K562 (cell line): ENCODE measurements at regions not wholly inside any gene's neighbourhood (a gene's known extent, or its start where the extent isn't known, plus 50 kb on each side); places are given as distances from the start of the nearest gene placed in this dataset.

ENCODE experiments used
- ATAC-seq: fragments of 200-7000 bp; cut with Tn5 transposase; 3 replicates; pipeline ENCODE4 v1.9.1; 2020; ENCODE audit warnings: moderate library complexity
- BruUV-seq: library from RNA; stranded (reverse); fragments of 400-500 nt; replicated peaks from 2 replicates; lab custom pipeline; 2021; lab: Mats Ljungman, UMichigan
- CTCF ChIA-PET: fragments of 300-600 bp; formaldehyde crosslinking; extraction: SDS; loops from one replicate; lab custom pipeline; 2021; ENCODE audit warnings: low intra/inter-chr PET ratio; lab: Yijun Ruan, JAX
- POLR2A ChIA-PET: fragments of 300-600, 350-650 bp; sonication (Branson Sonifier 250); formaldehyde crosslinking; extraction: SDS; loops from one replicate; lab custom pipeline; 2021; ENCODE audit warnings: antibody characterized with exemption, inconsistent platforms; lab: Yijun Ruan, JAX
- DNase-seq, 4 experiments: peaks; one replicate each; pipeline versions ENCODE4 v3.0.0 to v3.0.0-alpha.2; 2011 to 2018; ENCODE audit warnings: low spot score in 3 of 4, mixed read lengths in 3 of 4; ENCODE audit errors: extremely low read depth in 1 of 4
- FAIRE-seq: peaks from 2 replicates; lab custom pipeline; 2011; peaks lifted over from hg19 to GRCh38; lab: Jason Lieb, UNC
- H2AFZ ChIP-seq: 2 replicates; pipeline ENCODE4 v1.6.0; 2011; ENCODE audit warnings: low read depth, low read length, control low read depth, inconsistent platforms
- H3K27ac ChIP-seq: fragments of 200-600 bp; 3 replicates; pipeline ENCODE4 v1.8.0; 2011; ENCODE audit warnings: low read depth, mild to moderate bottlenecking, control low read depth, inconsistent platforms, low read length, moderate library complexity, mixed read lengths; ENCODE audit errors: extremely low read depth
- H3K27me3 ChIP-seq, 2 experiments: fragments of 300-600 bp in 1 of 2; 2 replicates in 1 of 2; 3 replicates in 1 of 2; pipeline versions ENCODE4 v1.6.0 to v1.8.0; 2011; ENCODE audit warnings: inconsistent platforms in 2 of 2, low read length in 2 of 2, mild to moderate bottlenecking in 1 of 2, mixed read lengths in 1 of 2, moderate library complexity in 1 of 2; ENCODE audit not compliant: control insufficient read depth in 2 of 2, insufficient read depth in 2 of 2
- H3K36me3 ChIP-seq: fragments of 300-600 bp; 3 replicates; pipeline ENCODE4 v1.8.0; 2011; ENCODE audit warnings: mild to moderate bottlenecking, low read length, inconsistent platforms; ENCODE audit not compliant: control insufficient read depth, insufficient read depth
- H3K4me1 ChIP-seq, 2 experiments: fragments of 200-600 bp in 1 of 2; replicated peaks in 1 of 2; 2 replicates in 1 of 2; 3 replicates in 1 of 2; pipeline versions ENCODE4 v1.5.1 to v1.8.0; 2011; ENCODE audit warnings: inconsistent platforms in 2 of 2, low read length in 2 of 2, mild to moderate bottlenecking in 1 of 2, mixed read lengths in 1 of 2, moderate library complexity in 1 of 2; ENCODE audit not compliant: control insufficient read depth in 2 of 2, insufficient read depth in 2 of 2
- H3K4me2 ChIP-seq: 2 replicates; pipeline ENCODE4 v1.6.1; 2011; ENCODE audit warnings: low read length, control low read depth, inconsistent platforms, mixed read lengths; ENCODE audit not compliant: insufficient read depth
- H3K4me3 ChIP-seq: fragments of 200-600 bp; sonication (generic), shearing (Covaris generic); 2 replicates; pipeline ENCODE4 v1.5.1; 2016; ENCODE audit warnings: control low read depth, inconsistent platforms
- H3K79me2 ChIP-seq: fragments of 200-600 bp; 3 replicates; pipeline ENCODE4 v1.8.0; 2011; ENCODE audit warnings: low read length, inconsistent platforms; ENCODE audit not compliant: control insufficient read depth, insufficient read depth
- H3K9ac ChIP-seq, 2 experiments: 2 replicates each; pipeline versions ENCODE4 v1.6.0 to v1.6.1; 2011; ENCODE audit warnings: low read depth in 2 of 2, low read length in 2 of 2, control low read depth in 1 of 2, inconsistent platforms in 1 of 2, mild to moderate bottlenecking in 1 of 2, mixed read lengths in 1 of 2; ENCODE audit not compliant: insufficient read depth in 1 of 2
- H3K9me1 ChIP-seq: one replicate; pipeline ENCODE4 v1.6.0; 2011; ENCODE audit warnings: inconsistent platforms, mild to moderate bottlenecking, low read length, moderate library complexity; ENCODE audit not compliant: control insufficient read depth, insufficient read depth
- H3K9me3 ChIP-seq: replicated peaks from 2 replicates; pipeline ENCODE4 v1.5.1; 2011; ENCODE audit warnings: low read depth, low read length, inconsistent platforms; ENCODE audit not compliant: control insufficient read depth, insufficient read depth
- H4K20me1 ChIP-seq: replicated peaks from 2 replicates; pipeline ENCODE4 v1.6.1; 2011; ENCODE audit warnings: low read length, inconsistent platforms, mixed read lengths; ENCODE audit not compliant: control insufficient read depth, insufficient read depth
- ELF2 ChIP-seq: fragments of 250-450 bp; sonication (Bioruptor Pico); IDR thresholded peaks from 2 replicates; pipeline ENCODE4 v1.5.0; 2021; ENCODE audit warnings: mild to moderate bottlenecking
- EZH2 ChIP-seq: IDR thresholded peaks from 2 replicates; pipeline ENCODE4 v1.6.1; 2012; ENCODE audit warnings: low read depth, mild to moderate bottlenecking, inconsistent platforms, low read length, borderline replicate concordance
- HDAC3 ChIP-seq: fragments of 450-650 bp; IDR thresholded peaks from 2 replicates; pipeline ENCODE4 v1.6.1; 2018; ENCODE audit warnings: borderline replicate concordance, mild to moderate bottlenecking, moderate library complexity; ENCODE audit not compliant: partially characterized antibody
- HMG20B ChIP-seq: fragments of 250-450 bp; sonication (Bioruptor Pico); IDR thresholded peaks from 2 replicates; pipeline ENCODE4 v1.5.0; 2021; ENCODE audit warnings: mild to moderate bottlenecking
- LARP7 ChIP-seq: fragments of 450-650 bp; IDR thresholded peaks from 2 replicates; pipeline ENCODE4 v1.6.1; 2016
- PCBP1 ChIP-seq: fragments of 200-400 bp; formaldehyde crosslinking; IDR thresholded peaks from 2 replicates; pipeline ENCODE4 v1.6.1; 2018; ENCODE audit warnings: mild to moderate bottlenecking, low read depth, low read length; ENCODE audit not compliant: poor library complexity, severe bottlenecking
- RNF219 ChIP-seq: fragments of 250-450 bp; sonication (Bioruptor Pico); IDR thresholded peaks from 2 replicates; pipeline ENCODE4 v1.5.0; 2022; ENCODE audit warnings: mild to moderate bottlenecking
- SRF ChIP-seq, 2 experiments: fragments of 250-450, 450-650 bp in 1 of 2; sonication (Bioruptor Pico) in 1 of 2; sonication (generic) in 1 of 2; formaldehyde crosslinking; IDR thresholded peaks; 2 replicates each; pipeline versions ENCODE4 v1.5.0 to v1.5.1; 2020 to 2022; ENCODE audit warnings: mild to moderate bottlenecking in 1 of 2, missing genetic modification reagents in 1 of 2
- XRCC4 ChIP-seq: IDR thresholded peaks from one replicate; pipeline ENCODE4 v1.6.1; 2011; ENCODE audit not compliant: insufficient read depth, insufficient read length; ENCODE audit errors: extremely low read depth
- ZBED1 ChIP-seq: IDR thresholded peaks from 2 replicates; pipeline ENCODE4 v1.6.1; 2014
- ZNF12 ChIP-seq: sonication (generic); formaldehyde crosslinking; IDR thresholded peaks from 2 replicates; pipeline ENCODE4 v1.4.0; 2020; ENCODE audit warnings: mild to moderate bottlenecking, missing genetic modification reagents
- WGBS: fragments of 100-300 bp; shearing (Covaris generic); methylation state at CpG from one replicate; pipeline ENCODE4 v1.1.6; 2016; ENCODE audit warnings: low coverage, mixed read lengths; ENCODE audit not compliant: insufficient coverage; ENCODE audit errors: missing lambda C conversion rate; 5-methylcytosine and 5-hydroxymethylcytosine counted together
- in situ Hi-C: fragments of 300-500 bp; cut with MboI; formaldehyde crosslinking; loops from 4 replicates; pipeline ENCODE4 v1.15.0; 2018; ENCODE audit warnings: inconsistent platforms, mixed read lengths
- intact Hi-C: fragments of 100-400 bp; cut with micrococcal nuclease; formaldehyde crosslinking; loops from 2 replicates; pipeline ENCODE4 v1.14.2; 2022

- 0% methylated on average over 2 of the region's 2 CpGs for WGBS
- Histone ChIP-seq H3K27ac (no peak overlapping the region), H3K9ac (no peak overlapping the region), H3K4me1 (no peaks in the 10 kb centered on the region), H3K27me3 (no peaks in the 10 kb centered on the region), H3K4me3 (no peak overlapping the region), H3K36me3 (no peaks in the 10 kb centered on the region), H4K20me1 (no peaks in the 10 kb centered on the region), H3K79me2 (no peaks in the 10 kb centered on the region), H3K4me2 (no peak overlapping the region), H3K9me3 (no peaks in the 10 kb centered on the region), H2AFZ (no peak overlapping the region), H3K9me1 (no peaks in the 10 kb centered on the region)
- TF ChIP-seq RNF219, result no peak
- TF ChIP-seq XRCC4, result no peak
- TF ChIP-seq HMG20B (CRISPR knock-in tag), result no peak
- TF ChIP-seq ZNF12 (CRISPR knock-in tag), result no peak
- TF ChIP-seq HDAC3, result no peak
- no peak for TF ChIP-seq SRF (CRISPR knock-in tag; IDR thresholded peaks at IDR 0.05)
- TF ChIP-seq EZH2, result no peak
- no peak for TF ChIP-seq ZBED1
- TF ChIP-seq ELF2 (CRISPR knock-in tag), result no peak
- TF ChIP-seq LARP7, result no peak
- TF ChIP-seq PCBP1, result no peak
- intact Hi-C loops, result no loop called here
- no peak for ATAC-seq
- BruUV-seq, result no TSS peak
- DNase-seq, result no peak
- in situ Hi-C loops, result no loop called here
- ChIA-PET POLR2A (no interaction called here), CTCF (no interaction called here)
- FAIRE-seq, result no peak
These were observed 67.0 kb upstream of the OSR1 start for GRCh38 chr2:19425419-19425818.
